Hepatic stellate cell (primary cell): ENCODE measurements at regions not wholly inside any gene's neighbourhood (a gene's known extent, or its start where the extent isn't known, plus 50 kb on each side); places are given as distances from the start of the nearest gene placed in this dataset.
A peak's percentile ranks its signal among the peaks of the same experiment; 100 is the strongest.
"Not testable (repeated sequence)": the region's sequence is repeated elsewhere in the genome, so short reads cannot be mapped to it uniquely, and the experiment has no call there.

Source experiments
- DNase-seq: peaks from one replicate; pipeline ENCODE4 v3.0.0; 2011; ENCODE audit warnings: low spot score

- DNase-seq, result no peak
These were observed 402.0 kb upstream of the NRG3 start for GRCh38 chr10:81472927-81473470.

GRCh38 chr10:81473755-81474154 lies 401.2 kb upstream of the NRG3 start:
- no peak for DNase-seq

GRCh38 chr10:81479316-81479715 lies 395.7 kb upstream of the NRG3 start:
- DNase-seq, result no peak

- no peak for DNase-seq
These were observed 378.4 kb upstream of the NRG3 start for GRCh38 chr10:81496626-81497025.

GRCh38 chr10:81498011-81498551 lies 376.9 kb upstream of the NRG3 start:
- DNase-seq, result no peak

GRCh38 chr10:81502677-81503359 lies 372.2 kb upstream of the NRG3 start:
- no peak for DNase-seq

- not testable (repeated sequence) for DNase-seq
These were observed 369.2 kb upstream of the NRG3 start for GRCh38 chr10:81505777-81506176.

GRCh38 chr10:81514811-81515210 lies 360.2 kb upstream of the NRG3 start:
- no peak for DNase-seq

GRCh38 chr10:81520688-81521087 lies 354.3 kb upstream of the NRG3 start:
- DNase-seq, result no peak

GRCh38 chr10:81524467-81524866 lies 350.5 kb upstream of the NRG3 start:
- no peak for DNase-seq

- DNase-seq, result no peak
These were observed 342.6 kb upstream of the NRG3 start for GRCh38 chr10:81532403-81532802.

- no peak for DNase-seq
These were observed 340.0 kb upstream of the NRG3 start for GRCh38 chr10:81534991-81535390.

GRCh38 chr10:81541517-81541916 lies 333.5 kb upstream of the NRG3 start:
- no peak for DNase-seq

GRCh38 chr10:81546243-81546642 lies 328.8 kb upstream of the NRG3 start:
- DNase-seq, result no peak

- no peak for DNase-seq
These were observed 326.8 kb upstream of the NRG3 start for GRCh38 chr10:81548160-81548559.

- no peak for DNase-seq
These were observed 310.9 kb upstream of the NRG3 start for GRCh38 chr10:81564143-81564542.

GRCh38 chr10:81569488-81569887 lies 305.5 kb upstream of the NRG3 start:
- no peak for DNase-seq

- DNase-seq, result no peak
These were observed 304.6 kb upstream of the NRG3 start for GRCh38 chr10:81570349-81570748.

- no peak for DNase-seq
These were observed 303.9 kb upstream of the NRG3 start for GRCh38 chr10:81570878-81571794.

- DNase-seq, result no peak
These were observed 300.0 kb upstream of the NRG3 start for GRCh38 chr10:81575036-81575435.

- DNase-seq, result no peak
These were observed 298.7 kb upstream of the NRG3 start for GRCh38 chr10:81576336-81576735.

- DNase-seq, result no peak
These were observed 280.0 kb upstream of the NRG3 start for GRCh38 chr10:81594991-81595390.

- peak; percentile 48 for DNase-seq
These were observed 274.8 kb upstream of the NRG3 start for GRCh38 chr10:81600185-81600584.
